ENCODE measurements at regions not wholly inside any gene's neighbourhood (a gene's known extent, or its start where the extent isn't known, plus 50 kb on each side); places are given as distances from the start of the nearest gene placed in this dataset.
A peak's percentile ranks its signal among the peaks of the same experiment; 100 is the strongest.

DNA sequence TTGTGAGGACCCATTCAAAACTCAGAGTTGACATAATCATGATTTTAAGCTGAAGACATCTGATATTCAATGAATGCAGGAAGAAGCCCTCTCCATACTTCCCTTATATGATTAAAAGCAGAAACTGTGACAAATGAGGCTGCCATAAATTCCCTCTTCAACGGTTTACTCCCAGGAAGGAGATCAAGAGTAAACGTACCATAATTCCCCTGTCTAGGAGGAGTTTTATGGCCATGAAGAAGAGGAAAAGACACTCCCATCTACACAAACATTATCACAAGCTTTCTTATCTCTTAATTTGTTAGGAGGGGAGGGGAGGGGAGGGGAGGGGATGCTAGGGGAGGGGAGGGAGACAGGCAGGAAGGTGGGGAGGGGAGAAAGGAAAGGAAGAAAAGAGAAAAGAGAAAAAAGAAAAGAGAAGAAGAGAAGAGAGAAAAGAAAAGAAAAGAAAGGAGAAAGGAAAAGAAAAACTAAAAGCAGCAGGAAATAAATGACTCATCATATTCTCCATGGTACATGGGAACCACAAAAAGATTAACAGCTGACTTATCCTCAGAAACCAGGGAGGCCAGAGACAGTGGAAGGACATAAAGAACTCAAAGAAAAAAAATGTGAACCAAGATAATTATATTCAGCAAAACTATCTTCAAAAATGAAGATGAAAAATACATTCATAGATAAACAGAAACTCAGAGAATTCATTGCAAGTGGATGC, 121.6 kb downstream of the ALOX5 start (continued):
- TF ChIP-seq KDM5B (IDR thresholded peaks at IDR 0.05; ENCODE audit: insufficient replicate concordance, low read depth, low read length) (no peak), POLR2G (IDR thresholded peaks at IDR 0.05; ENCODE audit: low read depth, low read length) (no peak), BHLHE40 (IDR thresholded peaks at IDR 0.05; ENCODE audit: low read length) (no peak), HIVEP1 (CRISPR knock-in tag; IDR thresholded peaks at IDR 0.05) (no peak), MXI1 (IDR thresholded peaks at IDR 0.05; ENCODE audit: low read depth, low read length) (no peak), CCNT2 (IDR thresholded peaks at IDR 0.05; ENCODE audit: borderline replicate concordance, extremely low read depth, insufficient read length, low read depth, low read length) (no peak), ETV1 (tag; conservative IDR thresholded peaks at IDR 0.05; ENCODE audit: low read depth) (peak; percentile 78), WHSC1 (IDR thresholded peaks at IDR 0.05; ENCODE audit: low read length) (no peak), U2AF1 (optimal IDR thresholded peaks at IDR 0.05; ENCODE audit: low read depth, low read length) (no peak), CSDE1 (IDR thresholded peaks at IDR 0.05) (no peak), ZNF354B (CRISPR knock-in tag; IDR thresholded peaks at IDR 0.05) (no peak), ZC3H11A (IDR thresholded peaks at IDR 0.05; ENCODE audit: low read depth, low read length) (no peak), FOXM1 (IDR thresholded peaks at IDR 0.05; ENCODE audit: low read depth) (peak; percentile 73), FOXM1 (CRISPR knock-in tag; IDR thresholded peaks at IDR 0.05; ENCODE audit: low read depth) (no peak), CREB1 (IDR thresholded peaks at IDR 0.05) (no peak), CREB1 (CRISPR knock-in tag; IDR thresholded peaks at IDR 0.05) (no peak), ZC3H8 (IDR thresholded peaks at IDR 0.05) (peak; percentile 93), JUNB (CRISPR knock-in tag; conservative IDR thresholded peaks at IDR 0.05) (no peak), ELF1 (tag; IDR thresholded peaks at IDR 0.05) (peak; percentile 46), TOE1 (IDR thresholded peaks at IDR 0.05; ENCODE audit: borderline replicate concordance) (peak; percentile 81), TOE1 (CRISPR knock-in tag; IDR thresholded peaks at IDR 0.05; ENCODE audit: borderline replicate concordance, low read depth) (no peak), CHCHD3 (CRISPR knock-in tag; IDR thresholded peaks at IDR 0.05) (no peak), RFX1 (IDR thresholded peaks at IDR 0.05) (no peak), PHTF2 (CRISPR knock-in tag; IDR thresholded peaks at IDR 0.05) (no peak), NELFE (IDR thresholded peaks at IDR 0.05; ENCODE audit: insufficient read depth, insufficient read length) (no peak), NRF1 (conservative IDR thresholded peaks at IDR 0.05 in 1 of 2, IDR thresholded peaks at IDR 0.05 in 1 of 2) (no peak)
- TF ChIP-seq, protein P1, sequence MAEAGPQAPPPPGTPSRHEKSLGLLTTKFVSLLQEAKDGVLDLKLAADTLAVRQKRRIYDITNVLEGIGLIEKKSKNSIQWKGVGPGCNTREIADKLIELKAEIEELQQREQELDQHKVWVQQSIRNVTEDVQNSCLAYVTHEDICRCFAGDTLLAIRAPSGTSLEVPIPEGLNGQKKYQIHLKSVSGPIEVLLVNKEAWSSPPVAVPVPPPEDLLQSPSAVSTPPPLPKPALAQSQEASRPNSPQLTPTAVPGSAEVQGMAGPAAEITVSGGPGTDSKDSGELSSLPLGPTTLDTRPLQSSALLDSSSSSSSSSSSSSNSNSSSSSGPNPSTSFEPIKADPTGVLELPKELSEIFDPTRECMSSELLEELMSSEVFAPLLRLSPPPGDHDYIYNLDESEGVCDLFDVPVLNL (CRISPR knock-in tag; IDR thresholded peaks at IDR 0.05; ENCODE audit: low read depth): no peak
- TF ChIP-seq, protein P2, sequence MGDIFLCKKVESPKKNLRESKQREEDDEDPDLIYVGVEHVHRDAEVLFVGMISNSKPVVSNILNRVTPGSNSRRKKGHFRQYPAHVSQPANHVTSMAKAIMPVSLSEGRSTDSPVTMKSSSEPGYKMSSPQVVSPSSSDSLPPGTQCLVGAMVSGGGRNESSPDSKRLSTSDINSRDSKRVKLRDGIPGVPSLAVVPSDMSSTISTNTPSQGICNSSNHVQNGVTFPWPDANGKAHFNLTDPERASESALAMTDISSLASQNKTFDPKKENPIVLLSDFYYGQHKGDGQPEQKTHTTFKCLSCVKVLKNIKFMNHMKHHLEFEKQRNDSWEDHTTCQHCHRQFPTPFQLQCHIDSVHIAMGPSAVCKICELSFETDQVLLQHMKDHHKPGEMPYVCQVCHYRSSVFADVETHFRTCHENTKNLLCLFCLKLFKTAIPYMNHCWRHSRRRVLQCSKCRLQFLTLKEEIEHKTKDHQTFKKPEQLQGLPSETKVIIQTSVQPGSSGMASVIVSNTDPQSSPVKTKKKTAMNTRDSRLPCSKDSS (IDR thresholded peaks at IDR 0.05; ENCODE audit: low read depth, partially characterized antibody): peak; percentile 100
- TF ChIP-seq, protein P3, sequence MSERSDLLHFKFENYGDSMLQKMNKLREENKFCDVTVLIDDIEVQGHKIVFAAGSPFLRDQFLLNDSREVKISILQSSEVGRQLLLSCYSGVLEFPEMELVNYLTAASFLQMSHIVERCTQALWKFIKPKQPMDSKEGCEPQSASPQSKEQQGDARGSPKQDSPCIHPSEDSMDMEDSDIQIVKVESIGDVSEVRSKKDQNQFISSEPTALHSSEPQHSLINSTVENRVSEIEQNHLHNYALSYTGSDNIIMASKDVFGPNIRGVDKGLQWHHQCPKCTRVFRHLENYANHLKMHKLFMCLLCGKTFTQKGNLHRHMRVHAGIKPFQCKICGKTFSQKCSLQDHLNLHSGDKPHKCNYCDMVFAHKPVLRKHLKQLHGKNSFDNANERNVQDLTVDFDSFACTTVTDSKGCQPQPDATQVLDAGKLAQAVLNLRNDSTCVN (CRISPR knock-in tag; IDR thresholded peaks at IDR 0.05): no peak

Data from K562 (cell line).